ENCODE measurements at regions not wholly inside any gene's neighbourhood (a gene's known extent, or its start where the extent isn't known, plus 50 kb on each side); places are given as distances from the start of the nearest gene placed in this dataset.

DNA sequence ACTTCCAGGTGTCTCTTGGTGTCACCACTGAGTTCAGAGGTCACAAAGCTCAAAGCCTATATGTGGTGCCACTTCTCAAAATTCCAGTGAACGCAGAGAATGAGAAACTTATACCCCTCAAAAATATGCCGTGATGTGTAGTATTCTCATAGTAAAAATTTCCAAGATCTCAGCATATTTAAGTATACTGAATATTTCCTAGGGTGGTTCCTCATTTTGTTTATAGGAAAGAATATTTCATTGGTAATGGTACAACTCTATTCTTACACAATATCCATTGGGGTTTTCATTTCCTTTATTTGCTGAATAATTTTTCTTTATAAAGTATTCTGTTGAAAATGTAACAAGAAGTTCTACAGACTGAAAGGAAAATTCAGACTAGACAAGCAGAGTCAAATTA, 58.9 kb upstream of the ADO start:
- dilution Hi-C loops (cut with MboI; ENCODE audit: extremely low pct_ligation_motif_present, low sequenced_read_pairs) = no loop called here
- ChIA-PET CTCF (no interaction called here), POLR2A (no interaction called here)
- TF ChIP-seq, protein P1, sequence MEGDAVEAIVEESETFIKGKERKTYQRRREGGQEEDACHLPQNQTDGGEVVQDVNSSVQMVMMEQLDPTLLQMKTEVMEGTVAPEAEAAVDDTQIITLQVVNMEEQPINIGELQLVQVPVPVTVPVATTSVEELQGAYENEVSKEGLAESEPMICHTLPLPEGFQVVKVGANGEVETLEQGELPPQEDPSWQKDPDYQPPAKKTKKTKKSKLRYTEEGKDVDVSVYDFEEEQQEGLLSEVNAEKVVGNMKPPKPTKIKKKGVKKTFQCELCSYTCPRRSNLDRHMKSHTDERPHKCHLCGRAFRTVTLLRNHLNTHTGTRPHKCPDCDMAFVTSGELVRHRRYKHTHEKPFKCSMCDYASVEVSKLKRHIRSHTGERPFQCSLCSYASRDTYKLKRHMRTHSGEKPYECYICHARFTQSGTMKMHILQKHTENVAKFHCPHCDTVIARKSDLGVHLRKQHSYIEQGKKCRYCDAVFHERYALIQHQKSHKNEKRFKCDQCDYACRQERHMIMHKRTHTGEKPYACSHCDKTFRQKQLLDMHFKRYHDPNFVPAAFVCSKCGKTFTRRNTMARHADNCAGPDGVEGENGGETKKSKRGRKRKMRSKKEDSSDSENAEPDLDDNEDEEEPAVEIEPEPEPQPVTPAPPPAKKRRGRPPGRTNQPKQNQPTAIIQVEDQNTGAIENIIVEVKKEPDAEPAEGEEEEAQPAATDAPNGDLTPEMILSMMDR (IDR thresholded peaks at IDR 0.05; ENCODE audit: extremely low read depth in 1 of 2, insufficient read depth in 1 of 2, low read depth in 1 of 2, low read length in 2 of 2) = no peak
- TF ChIP-seq MYC (IDR thresholded peaks at IDR 0.05; ENCODE audit: low read depth, low read length) (no peak), EZH2 (IDR thresholded peaks at IDR 0.05; ENCODE audit: borderline replicate concordance, low read depth, low read length, severe bottlenecking) (no peak), POLR2A (IDR thresholded peaks at IDR 0.05; ENCODE audit: low read depth, low read length) (no peak), JUN (IDR thresholded peaks at IDR 0.05; ENCODE audit: borderline replicate concordance, insufficient read depth, insufficient read length, low read depth) (no peak), FOS (IDR thresholded peaks at IDR 0.05; ENCODE audit: borderline replicate concordance, insufficient read depth, low read length) (no peak)
- TF ChIP-seq, protein P2, sequence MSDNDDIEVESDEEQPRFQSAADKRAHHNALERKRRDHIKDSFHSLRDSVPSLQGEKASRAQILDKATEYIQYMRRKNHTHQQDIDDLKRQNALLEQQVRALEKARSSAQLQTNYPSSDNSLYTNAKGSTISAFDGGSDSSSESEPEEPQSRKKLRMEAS (IDR thresholded peaks at IDR 0.05; ENCODE audit: insufficient read depth, insufficient read length) = no peak
- Histone ChIP-seq H4K20me1 (replicated peaks; ENCODE audit: control insufficient read depth, extremely low read depth, insufficient read depth, low read length) (no peaks in the 10 kb centered on the region), H3K79me2 (ENCODE audit: control insufficient read depth, insufficient read depth, low read length) (no peaks in the 10 kb centered on the region), H3K9ac (replicated peaks; ENCODE audit: extremely low read depth, insufficient read depth, low read length) (no peak overlapping the region), H3K4me1 (ENCODE audit: control insufficient read depth, extremely low read depth, insufficient read depth, low read length) (no peaks in the 10 kb centered on the region), H3K4me2 (ENCODE audit: insufficient read depth, low read length) (no peak overlapping the region), H3K4me3 (replicated peaks in 1 of 3; ENCODE audit: insufficient read depth in 1 of 3, low read depth in 1 of 3, low read length in 3 of 3) (no peak overlapping the region), H3K9me3 (replicated peaks; ENCODE audit: control insufficient read depth, insufficient read depth, low read length) (no peaks in the 10 kb centered on the region), H2AFZ (ENCODE audit: low read depth, low read length) (no peak overlapping the region), H3K36me3 (ENCODE audit: control insufficient read depth in 2 of 2, extremely low read depth in 1 of 2, insufficient read depth in 2 of 2, low read length in 2 of 2) (no peaks in the 10 kb centered on the region), H3K27ac (ENCODE audit: insufficient read depth, low read depth, low read length) (no peak overlapping the region), H3K9me1 (replicated peaks; ENCODE audit: control insufficient read depth, extremely low read depth, insufficient read depth, low read length) (no peaks in the 10 kb centered on the region), H3K27me3 (ENCODE audit: control insufficient read depth in 2 of 2, insufficient read depth in 2 of 2, low read length in 2 of 2) (peaks cover 0 to 5% of the 10 kb centered on the region in 2 experiments)
- DNase-seq (ENCODE audit: low read depth, low spot score) (no peak), FAIRE-seq (no peak)
- no TSS peak for BruUV-seq (replicated peaks)
- intact Hi-C loops (cut with micrococcal nuclease) = no loop called here
